Right ventricle myocardium inferior (tissue), 1 donor: ENCODE measurements at regions not wholly inside any gene's neighbourhood (a gene's known extent, or its start where the extent isn't known, plus 50 kb on each side); places are given as distances from the start of the nearest gene placed in this dataset.

Source experiments
- ATAC-seq: fragments of 200-7000 bp; cut with Tn5 transposase; one replicate; pipeline ENCODE4 v1.9.1; 2020; ENCODE audit warnings: mild to moderate bottlenecking, moderate library complexity
- DNase-seq: peaks from one replicate; pipeline ENCODE4 v3.0.0; 2021; ENCODE audit errors: missing footprints
- intact Hi-C: fragments of 100-400 bp; cut with DNase I; formaldehyde crosslinking; loops from one replicate; pipeline ENCODE4 v1.11.0; 2022
- donor health status: DM: no; HTN: yes; CAD: no; lungs with severe emphysema.

- intact Hi-C loops, result no loop called here
Measured at GRCh38 chr3:189494632-189495031, 136.6 kb upstream of the TP63 start.

DNA sequence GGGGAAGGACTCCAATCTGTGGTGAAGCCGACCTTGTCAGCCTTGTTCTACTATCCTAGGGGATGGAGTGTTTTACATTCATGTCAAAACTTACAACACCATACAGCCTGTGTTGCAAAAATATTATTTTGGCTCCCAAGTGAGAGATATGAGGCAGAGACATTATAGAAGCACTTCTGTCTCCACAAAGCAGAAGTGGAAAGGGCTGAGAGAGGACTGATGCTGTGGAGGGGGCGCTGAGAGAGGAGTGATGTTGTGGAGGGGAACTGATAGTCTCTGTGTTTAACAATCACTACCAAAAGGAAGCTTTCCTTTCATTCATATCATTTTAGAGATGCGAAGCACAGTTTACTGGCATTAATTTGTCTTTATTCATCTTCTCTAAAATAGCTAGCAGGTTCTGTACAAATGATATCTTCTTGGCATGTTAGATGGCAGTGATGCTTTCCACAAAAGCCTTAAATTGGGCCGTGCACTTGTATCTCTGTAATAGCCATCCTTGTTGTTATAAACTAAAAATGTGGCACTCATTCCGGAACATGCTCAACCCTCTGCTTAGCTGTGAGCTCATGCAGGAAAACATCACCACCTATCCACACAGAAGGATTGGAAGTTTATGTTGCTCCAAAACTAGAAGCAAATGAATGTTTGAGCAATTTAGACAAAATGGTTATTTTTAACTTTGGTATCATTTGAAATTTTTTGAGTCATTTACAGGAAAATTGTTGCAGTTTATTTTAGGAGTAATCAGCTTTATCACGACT lies 134.6 kb upstream of the TP63 start:
- DNase-seq (no peak), ATAC-seq (no peak)
- intact Hi-C loops, result no loop called here

More at GRCh38 chr3:189494632-189495031, 136.6 kb upstream of the TP63 start:
- ATAC-seq (no peak), DNase-seq (no peak)

GRCh38 chr3:189498995-189499704 lies 132.0 kb upstream of the TP63 start:
- DNase-seq, result no peak
- no peak for ATAC-seq
- intact Hi-C loops, result no loop called here

- intact Hi-C loops, result no loop called here
- no peak for ATAC-seq
- no peak for DNase-seq
Measured at GRCh38 chr3:189500299-189500698, 130.9 kb upstream of the TP63 start.

GRCh38 chr3:189500798-189501495 lies 130.2 kb upstream of the TP63 start:
- ATAC-seq, result no peak
- DNase-seq, result no peak
- intact Hi-C loops, result no loop called here

DNA sequence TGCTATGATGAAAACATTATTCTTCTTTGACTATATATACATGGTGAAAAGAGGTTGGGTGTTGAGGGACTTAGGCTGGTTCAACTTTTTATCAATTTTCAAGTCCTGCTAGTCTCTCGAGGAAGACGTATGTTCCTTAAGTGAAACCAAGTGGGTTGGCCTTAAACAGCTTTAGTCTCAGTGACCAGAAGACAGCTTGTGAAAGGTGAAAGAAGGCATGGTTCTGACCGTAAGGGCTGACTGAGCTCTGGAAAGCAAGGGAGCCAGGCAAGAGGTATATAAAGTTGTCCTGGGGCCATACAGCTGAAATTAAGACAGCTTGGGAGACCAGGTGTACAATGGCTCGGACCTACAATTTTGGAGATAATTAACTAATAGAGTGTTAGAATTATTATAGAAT lies 128.9 kb upstream of the TP63 start:
- ATAC-seq (no peak), DNase-seq (no peak)
- intact Hi-C loops, result no loop called here

DNA sequence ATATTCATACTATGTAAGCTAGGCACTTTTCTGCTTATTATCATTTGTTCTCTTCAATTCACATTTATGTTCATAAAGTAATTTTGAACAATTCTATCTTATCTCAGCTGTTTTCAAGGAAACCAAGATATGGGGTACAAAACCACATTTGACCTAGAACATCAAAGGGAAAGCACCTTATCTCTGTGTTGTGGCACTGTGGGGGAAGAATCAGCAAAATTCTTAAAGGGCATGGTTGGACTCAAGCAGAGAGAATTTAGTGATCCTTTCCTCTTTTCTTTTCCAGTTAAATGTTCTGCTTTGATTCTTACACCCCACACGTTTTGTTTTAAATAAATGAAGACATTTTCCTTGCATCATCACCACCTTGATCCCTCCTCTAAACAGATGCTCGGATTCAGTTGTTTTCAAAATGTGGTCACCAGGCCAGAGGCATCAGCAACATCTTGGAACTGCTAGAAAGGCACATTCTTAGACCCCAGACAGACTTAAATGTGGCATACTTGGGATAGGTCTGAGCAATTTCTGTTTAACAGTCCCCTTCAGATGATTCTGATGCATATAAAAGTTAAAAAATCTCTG lies 128.4 kb upstream of the TP63 start:
- DNase-seq, result no peak
- intact Hi-C loops, result no loop called here
- no peak for ATAC-seq

DNA sequence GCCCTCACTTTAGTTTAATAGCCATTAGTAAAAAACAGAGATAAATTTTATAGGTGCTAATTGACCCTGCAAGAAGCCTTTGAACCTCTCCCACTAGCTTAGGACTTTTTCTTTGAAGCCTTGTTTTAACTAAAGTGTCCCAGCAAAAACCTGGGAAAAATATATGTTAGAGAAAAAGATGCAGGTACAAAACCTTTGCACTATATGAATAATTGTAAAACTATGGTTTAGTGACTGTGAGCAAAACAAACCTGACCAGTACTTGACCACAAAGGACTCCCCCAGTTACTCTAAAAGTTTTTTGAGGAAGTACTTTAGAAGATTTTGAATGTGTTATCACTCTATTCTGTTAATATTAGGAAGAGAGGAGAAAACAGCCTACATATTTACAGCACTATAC lies 123.3 kb upstream of the TP63 start:
- no peak for ATAC-seq

DNA sequence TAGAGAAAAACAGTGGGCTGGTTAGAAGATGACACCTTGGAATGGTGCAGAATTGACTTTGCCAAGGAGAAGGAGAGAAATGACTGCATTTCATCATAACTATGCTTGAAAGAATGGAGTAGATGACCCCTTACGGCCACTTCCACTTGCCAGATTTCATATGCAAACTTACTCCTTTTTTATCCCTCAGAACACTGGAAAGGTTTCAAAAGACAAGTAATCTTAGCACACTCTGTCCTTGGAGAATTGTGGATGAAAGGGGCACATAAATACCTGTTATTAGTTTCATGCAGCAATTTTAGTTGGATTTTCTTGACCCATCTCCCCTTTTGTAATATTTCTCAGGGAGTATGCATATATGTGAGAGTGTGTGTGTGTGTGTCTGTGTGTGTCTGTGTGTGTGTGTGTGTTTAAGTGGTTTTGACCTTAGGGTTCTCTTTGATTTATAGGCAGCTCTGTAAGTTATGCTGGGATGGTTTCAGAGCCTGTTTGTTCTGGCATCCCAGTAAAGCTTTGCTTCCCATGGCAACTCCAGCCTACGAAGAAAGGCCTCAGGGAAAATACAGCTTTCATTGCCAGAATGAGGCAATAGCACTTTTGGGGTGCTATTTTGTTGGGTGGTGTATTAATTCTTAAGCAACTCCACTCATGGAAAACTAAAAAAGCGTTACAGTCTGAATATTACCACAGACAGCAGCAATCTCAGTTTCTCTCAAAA lies 122.2 kb upstream of the TP63 start:
- intact Hi-C loops, result no loop called here
- DNase-seq, result no peak
- ATAC-seq, result no peak

More for the DNA sequence above, 123.3 kb upstream of the TP63 start:
- no peak for DNase-seq
- intact Hi-C loops, result no loop called here

DNA sequence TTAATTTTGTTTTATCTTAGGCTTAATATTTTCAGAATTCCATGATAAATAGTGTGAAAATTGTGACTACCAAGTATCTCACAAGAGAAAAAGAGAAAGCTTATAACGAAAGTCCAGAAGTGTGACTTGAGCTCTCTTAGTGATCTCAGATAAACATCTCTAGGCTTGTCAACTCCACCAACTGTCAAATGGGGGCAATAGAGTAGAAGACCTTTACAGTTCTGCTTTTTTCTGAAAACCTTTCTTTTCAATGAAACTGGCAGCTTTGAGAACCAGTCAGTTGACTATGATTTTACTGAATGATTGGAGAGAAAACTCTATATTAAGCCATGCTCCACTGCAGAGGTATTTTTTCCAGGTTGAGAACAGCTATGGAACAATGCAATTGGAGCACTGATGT lies 119.2 kb upstream of the TP63 start:
- ATAC-seq (no peak), DNase-seq (no peak)
- intact Hi-C loops, result no loop called here

DNA sequence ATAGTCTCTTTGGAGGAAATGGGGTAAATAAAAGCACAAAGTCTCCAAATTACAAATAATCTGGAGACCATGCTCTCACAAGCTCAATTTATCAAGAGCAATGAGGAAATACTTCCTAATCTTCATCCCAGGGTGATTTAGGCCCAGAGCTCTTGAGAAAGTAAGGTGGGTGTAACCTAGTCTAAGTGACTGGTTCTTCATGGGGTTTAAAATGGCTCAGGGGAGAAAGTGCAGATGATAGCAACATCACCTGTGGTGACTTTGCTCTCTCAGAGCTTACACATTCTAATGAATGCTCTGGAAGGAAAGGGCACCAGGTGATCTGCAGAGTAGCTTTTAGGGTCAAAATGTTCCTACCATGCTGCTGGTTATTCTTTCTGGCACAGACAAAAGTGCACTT lies 118.4 kb upstream of the TP63 start:
- DNase-seq, result no peak
- ATAC-seq, result no peak
- intact Hi-C loops, result no loop called here

GRCh38 chr3:189513281-189514117 lies 117.7 kb upstream of the TP63 start:
- ATAC-seq (no peak), DNase-seq (no peak)
- intact Hi-C loops, result no loop called here

DNA sequence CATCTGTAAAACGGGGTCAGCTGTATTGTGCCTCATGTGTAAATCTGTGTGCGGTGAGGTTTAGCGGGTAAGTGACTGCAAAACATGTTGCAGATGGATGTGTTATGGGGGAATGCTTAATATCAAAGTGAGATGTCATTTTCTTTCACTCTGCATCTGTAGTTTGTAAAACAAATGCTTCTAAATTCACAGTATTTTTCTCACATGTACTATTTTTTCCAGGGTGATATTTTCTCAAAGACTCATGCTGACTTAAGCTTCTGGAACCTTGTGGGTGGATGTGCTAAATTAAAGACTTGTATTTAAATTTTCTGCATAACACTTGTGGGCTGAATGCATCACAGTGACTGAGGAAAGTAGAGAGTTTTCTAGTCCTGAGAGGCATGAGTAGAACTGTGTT lies 115.2 kb upstream of the TP63 start:
- DNase-seq, result no peak
- intact Hi-C loops, result no loop called here
- no peak for ATAC-seq

DNA sequence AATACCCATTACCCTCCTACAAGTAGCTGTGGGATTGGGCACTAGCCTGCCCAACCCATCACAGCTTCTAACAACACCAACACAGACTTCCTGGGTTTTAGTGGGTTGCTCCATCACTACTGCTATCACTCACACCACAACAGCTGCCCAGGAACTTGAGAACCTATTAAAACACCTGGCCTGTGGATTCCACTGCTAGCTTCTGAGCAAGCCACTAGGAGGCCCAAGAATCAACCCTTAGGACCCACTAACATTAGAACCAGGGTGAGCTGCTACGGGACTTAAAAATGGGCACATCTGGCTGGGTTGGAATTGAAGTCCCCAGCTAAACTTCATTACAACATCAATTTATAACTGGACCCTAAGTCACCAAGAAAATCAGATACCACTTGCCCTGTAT lies 113.2 kb upstream of the TP63 start:
- ATAC-seq (no peak), DNase-seq (no peak)
- intact Hi-C loops, result no loop called here

DNA sequence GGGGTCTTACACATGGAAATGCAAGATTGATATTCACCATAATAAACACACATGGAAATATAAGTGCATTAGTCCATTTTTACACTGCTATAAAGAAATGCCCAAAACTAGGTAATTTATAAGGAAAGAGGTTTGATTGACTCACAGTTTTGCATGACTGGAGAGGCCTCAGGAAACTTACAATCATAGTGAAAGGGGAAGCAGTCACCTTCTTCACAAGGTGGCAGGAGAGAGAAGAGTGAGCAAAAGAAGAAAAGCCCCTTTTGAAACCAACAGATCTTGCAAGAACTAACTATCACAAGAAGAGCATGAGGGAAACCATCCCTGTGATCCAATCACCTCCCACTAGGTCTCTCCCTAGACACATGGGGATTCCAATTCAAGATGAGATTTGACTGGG lies 111.7 kb upstream of the TP63 start:
- intact Hi-C loops, result no loop called here
- ATAC-seq, result no peak
- DNase-seq, result no peak

- DNase-seq (no peak), ATAC-seq (no peak)
- intact Hi-C loops, result no loop called here
Measured at GRCh38 chr3:189529468-189529867, 101.7 kb upstream of the TP63 start.

GRCh38 chr3:189529889-189530471 lies 101.2 kb upstream of the TP63 start:
- ATAC-seq (no peak), DNase-seq (no peak)
- intact Hi-C loops, result no loop called here

GRCh38 chr3:189530822-189531221 lies 100.4 kb upstream of the TP63 start:
- intact Hi-C loops, result no loop called here
- no peak for DNase-seq
- no peak for ATAC-seq
